ENCODE measurements at regions not wholly inside any gene's neighbourhood (a gene's known extent, or its start where the extent isn't known, plus 50 kb on each side); places are given as distances from the start of the nearest gene placed in this dataset.
"Not testable (repeated sequence)": the region's sequence is repeated elsewhere in the genome, so short reads cannot be mapped to it uniquely, and the experiment has no call there.

DNA sequence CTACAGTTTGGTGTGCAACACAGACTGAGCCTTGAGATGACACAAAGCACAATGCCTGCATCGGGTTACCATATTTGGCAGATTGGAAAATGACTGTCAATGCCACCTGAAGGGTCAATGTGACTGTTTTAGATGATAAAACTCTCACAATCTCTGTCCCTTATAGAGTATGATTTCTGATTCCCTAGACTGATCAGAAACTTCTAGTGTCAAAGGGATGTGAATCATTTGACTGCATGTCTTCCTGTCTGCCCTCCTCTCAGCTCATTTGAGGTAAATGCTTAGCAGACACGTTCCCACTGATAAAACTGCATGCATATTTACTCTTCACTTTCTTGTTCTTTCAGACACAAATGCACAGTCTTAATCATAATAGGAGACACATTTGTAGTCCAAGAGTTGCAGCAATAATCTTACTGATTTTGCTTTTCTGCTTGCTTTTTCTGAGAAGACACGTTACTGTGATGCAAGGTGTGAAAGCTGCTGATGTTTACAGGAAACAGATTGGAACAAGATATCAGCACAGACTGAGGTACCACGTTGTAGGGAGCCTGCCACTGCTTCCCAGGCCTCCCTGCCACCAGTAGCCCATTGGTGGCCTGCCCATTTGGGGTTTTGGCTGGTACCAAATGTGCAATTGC, 77.8 kb downstream of the GCNT4 start:
- DNase-seq: no peak
- Histone ChIP-seq H3K27me3 (no peaks in the 10 kb centered on the region; the same call in 1 of the 2 replicates), H3K4me1 (no peaks in the 10 kb centered on the region; the same call in 1 of the 2 replicates), H3K9me3 (no peaks in the 10 kb centered on the region), H3K4me3 (ENCODE audit: low read depth, low read length) (no peak overlapping the region), H3K36me3 (no peaks in the 10 kb centered on the region)
- TF ChIP-seq, protein P1, sequence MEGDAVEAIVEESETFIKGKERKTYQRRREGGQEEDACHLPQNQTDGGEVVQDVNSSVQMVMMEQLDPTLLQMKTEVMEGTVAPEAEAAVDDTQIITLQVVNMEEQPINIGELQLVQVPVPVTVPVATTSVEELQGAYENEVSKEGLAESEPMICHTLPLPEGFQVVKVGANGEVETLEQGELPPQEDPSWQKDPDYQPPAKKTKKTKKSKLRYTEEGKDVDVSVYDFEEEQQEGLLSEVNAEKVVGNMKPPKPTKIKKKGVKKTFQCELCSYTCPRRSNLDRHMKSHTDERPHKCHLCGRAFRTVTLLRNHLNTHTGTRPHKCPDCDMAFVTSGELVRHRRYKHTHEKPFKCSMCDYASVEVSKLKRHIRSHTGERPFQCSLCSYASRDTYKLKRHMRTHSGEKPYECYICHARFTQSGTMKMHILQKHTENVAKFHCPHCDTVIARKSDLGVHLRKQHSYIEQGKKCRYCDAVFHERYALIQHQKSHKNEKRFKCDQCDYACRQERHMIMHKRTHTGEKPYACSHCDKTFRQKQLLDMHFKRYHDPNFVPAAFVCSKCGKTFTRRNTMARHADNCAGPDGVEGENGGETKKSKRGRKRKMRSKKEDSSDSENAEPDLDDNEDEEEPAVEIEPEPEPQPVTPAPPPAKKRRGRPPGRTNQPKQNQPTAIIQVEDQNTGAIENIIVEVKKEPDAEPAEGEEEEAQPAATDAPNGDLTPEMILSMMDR (IDR thresholded peaks at IDR 0.05; ENCODE audit: low read depth, low read length): no peak

DNA sequence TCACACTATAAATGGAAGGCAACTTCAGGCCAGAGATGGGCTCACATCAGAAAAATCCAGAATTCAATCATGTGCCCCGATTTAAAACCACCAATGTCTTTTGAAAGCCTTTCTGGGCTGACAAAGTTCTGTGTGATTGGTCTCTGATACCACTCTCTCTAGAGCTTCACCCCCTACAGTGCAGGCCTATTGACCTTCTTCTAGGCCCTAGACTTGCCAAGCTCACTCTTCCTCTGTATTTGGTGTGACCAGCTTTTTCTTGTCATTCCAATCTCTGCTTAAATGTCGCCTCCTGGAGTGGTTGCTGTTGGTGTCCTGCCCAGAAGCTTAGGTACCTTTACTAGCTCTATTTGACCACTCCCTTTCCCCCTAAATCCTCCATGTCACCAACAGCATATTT, 78.7 kb downstream of the GCNT4 start:
- DNase-seq: no peak
- H3K36me3 ChIP-seq: no peaks in the 10 kb centered on the region
- no peaks in the 10 kb centered on the region for H3K9me3 ChIP-seq
- no peak overlapping the region for H3K4me3 ChIP-seq (ENCODE audit: low read depth, low read length)
- no peaks in the 10 kb centered on the region; the same call in 1 of the 2 replicates for H3K27me3 ChIP-seq
- TF ChIP-seq, protein P1 (IDR thresholded peaks at IDR 0.05; ENCODE audit: low read depth, low read length): no peak
- H3K4me1 ChIP-seq: no peaks in the 10 kb centered on the region; the same call in 1 of the 2 replicates

DNA sequence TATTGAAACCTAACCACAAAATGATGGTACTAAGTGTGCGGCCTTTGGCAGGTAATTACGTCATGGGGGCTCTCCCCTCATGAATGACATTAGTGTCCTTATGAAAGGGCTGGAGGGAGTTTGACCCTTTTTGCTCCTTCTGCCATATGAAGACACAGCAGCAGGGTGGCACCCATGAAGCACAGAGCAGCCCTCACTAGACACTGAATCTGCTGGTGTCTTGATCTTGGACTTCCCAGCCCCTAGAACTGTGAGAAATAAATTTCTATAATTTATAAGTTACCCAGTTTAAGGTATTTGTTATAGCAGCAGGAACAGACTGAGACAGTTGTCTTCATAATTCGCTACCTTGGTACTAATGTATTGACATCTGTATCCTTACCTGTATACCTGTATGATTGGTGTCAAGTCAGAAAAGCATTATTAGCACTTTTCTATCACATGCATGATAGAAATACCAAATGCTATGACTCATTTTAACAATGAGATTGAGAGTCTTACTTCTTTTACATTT, 80.4 kb downstream of the GCNT4 start:
- no peak for DNase-seq
- TF ChIP-seq, protein P1 (IDR thresholded peaks at IDR 0.05; ENCODE audit: low read depth, low read length): no peak
- no peaks in the 10 kb centered on the region; the same call in 1 of the 2 replicates for H3K27me3 ChIP-seq
- H3K4me1 ChIP-seq: no peaks in the 10 kb centered on the region; the same call in 1 of the 2 replicates
- no peaks in the 10 kb centered on the region for H3K9me3 ChIP-seq
- H3K36me3 ChIP-seq: no peaks in the 10 kb centered on the region
- no peak overlapping the region for H3K4me3 ChIP-seq (ENCODE audit: low read depth, low read length)

DNA sequence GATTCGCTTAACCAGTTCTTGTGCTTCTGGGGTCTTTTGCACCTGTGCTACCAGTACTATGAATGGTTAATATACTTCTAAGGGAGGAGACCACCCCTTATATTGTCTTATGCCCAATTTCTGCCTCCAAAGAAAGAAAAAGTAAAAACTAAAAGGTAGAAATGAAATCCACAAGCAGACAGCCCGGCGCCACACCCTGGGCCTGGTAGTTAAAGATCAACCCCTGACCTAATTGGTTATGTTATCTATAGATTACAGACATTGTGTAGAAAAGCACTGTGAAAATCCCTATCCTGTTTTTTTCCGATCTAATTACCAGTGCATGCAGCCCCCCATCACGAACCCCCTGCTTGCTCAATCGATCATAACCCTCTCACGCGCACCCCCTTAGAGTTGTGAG, 81.5 kb downstream of the GCNT4 start:
- not testable (repeated sequence) for DNase-seq; H3K4me3 ChIP-seq (ENCODE audit: low read depth, low read length); H3K9me3 ChIP-seq; H3K36me3 ChIP-seq; H3K4me1 ChIP-seq; H3K27me3 ChIP-seq

DNA sequence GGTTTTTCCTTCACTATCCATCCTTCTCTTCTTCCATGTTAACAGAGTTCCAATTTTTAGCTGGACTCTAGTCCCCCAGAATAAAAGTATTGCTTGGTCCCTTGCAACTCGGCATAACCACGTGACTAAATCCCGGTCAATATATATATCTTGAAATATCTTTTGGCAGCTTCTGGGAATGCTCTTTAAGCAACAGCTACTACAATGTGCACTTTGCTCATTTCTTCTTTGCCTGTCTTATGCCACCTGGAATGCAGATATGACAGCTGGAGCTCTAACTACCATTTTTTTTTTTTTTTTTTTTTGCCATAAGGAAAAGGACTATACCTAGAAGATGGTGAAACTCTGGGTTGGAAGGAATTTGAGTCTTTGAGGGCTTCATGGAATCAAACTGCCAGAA, 82.6 kb downstream of the GCNT4 start:
- Histone ChIP-seq H3K4me1 (no peaks in the 10 kb centered on the region), H3K27me3 (no peaks in the 10 kb centered on the region; the same call in 1 of the 2 replicates), H3K36me3 (no peaks in the 10 kb centered on the region), H3K9me3 (no peaks in the 10 kb centered on the region), H3K4me3 (ENCODE audit: low read depth, low read length) (no peak overlapping the region)
- TF ChIP-seq, protein P1 (IDR thresholded peaks at IDR 0.05; ENCODE audit: low read depth, low read length): no peak
- no peak for DNase-seq

DNA sequence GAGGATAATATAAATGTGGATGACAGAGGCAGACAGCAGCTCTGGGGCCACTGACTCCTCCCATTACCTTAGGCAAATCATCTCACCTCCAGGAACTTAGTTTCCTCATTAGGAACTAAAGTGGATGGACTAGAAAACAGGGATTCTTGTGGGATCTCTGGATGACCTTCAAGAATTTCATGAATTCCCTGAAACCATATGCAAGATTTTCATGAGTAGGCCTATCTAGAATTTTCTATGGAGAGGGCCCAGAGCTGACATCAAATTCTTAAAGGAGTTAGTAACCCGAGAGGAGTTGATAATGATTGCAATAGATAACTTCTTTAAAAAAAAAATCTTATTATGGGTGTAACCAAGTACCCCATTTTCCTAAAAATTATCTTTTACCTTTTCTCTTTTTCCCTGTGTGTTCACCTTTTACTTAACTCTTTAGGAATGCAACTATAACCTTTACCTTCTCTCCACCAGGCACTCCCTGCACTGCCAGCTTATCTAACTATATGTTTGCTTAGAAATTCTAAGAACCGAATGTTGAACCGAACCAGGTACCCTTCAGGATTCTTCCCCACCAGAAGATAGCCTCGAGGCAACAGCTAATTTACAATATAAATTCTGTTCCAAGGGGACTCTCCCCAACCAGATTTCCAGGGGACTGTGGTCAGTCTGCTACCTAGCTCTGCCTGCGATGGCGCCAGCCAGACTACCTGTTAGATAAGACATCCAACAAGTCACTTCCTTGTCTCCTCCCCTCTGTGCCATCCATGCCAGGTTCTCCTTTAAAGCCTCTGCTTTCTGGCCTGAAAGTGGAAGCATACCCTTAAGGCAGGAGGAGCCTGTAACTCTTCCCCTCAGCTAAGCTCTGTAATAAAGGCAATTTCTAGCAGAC, 86.0 kb downstream of the GCNT4 start:
- TF ChIP-seq, protein P1 (IDR thresholded peaks at IDR 0.05; ENCODE audit: low read depth, low read length): no peak

More for the DNA sequence above, 86.0 kb downstream of the GCNT4 start:
- peaks cover 6% of the 10 kb centered on the region for H3K27me3 ChIP-seq
- no peak for DNase-seq
- H3K9me3 ChIP-seq: no peaks in the 10 kb centered on the region
- H3K36me3 ChIP-seq: no peaks in the 10 kb centered on the region
- no peaks in the 10 kb centered on the region for H3K4me1 ChIP-seq
- H3K4me3 ChIP-seq (ENCODE audit: low read depth, low read length): no peak overlapping the region
